ENCODE measurements at regions not wholly inside any gene's neighbourhood (a gene's known extent, or its start where the extent isn't known, plus 50 kb on each side); places are given as distances from the start of the nearest gene placed in this dataset.
"Not testable (repeated sequence)": the region's sequence is repeated elsewhere in the genome, so short reads cannot be mapped to it uniquely, and the experiment has no call there.

DNA sequence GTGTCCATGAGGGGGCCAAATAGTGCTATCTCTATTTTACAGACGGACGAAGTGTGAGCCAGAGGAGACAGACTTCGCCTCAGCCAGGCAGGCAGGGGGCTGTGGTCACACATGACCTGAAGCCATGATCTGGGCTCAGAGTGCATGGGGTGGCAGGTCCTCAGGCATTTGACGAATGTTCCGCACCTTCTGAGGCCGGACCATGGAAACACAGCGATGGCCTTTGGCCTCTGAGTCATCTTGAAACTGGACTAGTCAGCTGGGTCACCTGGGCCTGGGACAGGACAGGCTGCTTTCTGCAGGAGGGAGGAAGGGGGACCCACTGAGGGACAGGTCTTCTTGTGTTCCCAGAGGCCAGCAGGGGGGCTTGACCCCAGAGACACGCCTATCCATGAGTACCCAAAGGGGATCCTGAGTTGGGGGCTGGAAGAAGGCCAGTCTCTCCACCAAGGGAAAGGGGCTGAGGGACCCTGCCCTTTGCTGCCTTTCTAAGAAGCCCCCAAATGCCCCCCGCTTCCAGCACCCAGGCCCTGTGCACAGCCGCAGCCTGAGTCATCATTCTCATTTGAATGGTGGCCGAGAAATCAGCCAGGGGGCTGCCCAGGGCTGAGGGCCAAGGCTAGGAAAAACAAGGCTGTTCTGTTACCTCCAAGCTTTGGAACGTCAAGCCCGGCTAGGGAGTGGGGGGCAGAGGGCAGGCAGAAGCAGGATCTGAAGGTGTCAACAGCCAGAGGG lies 142.9 kb downstream of the GTF2IRD2B start:
- POLR2A ChIA-PET; H3K36me3 ChIP-seq (ENCODE audit: control insufficient read depth, insufficient read depth, low read length); H3K4me1 ChIP-seq (ENCODE audit: control insufficient read depth, insufficient read depth, low read length); BruUV-seq (replicated peaks); H3K9me3 ChIP-seq (ENCODE audit: control insufficient read depth, insufficient read depth, low read depth, low read length); in situ Hi-C loops (cut with HindIII; ENCODE audit: low pct_unique_long_range_greater_than_20kb, low sequenced_read_pairs); H3K27me3 ChIP-seq (ENCODE audit: control insufficient read depth, insufficient read depth, low read length); intact Hi-C loops (cut with micrococcal nuclease; ENCODE audit: unreplicated experiment); H3K27ac ChIP-seq (ENCODE audit: low read length); DNase-seq (ENCODE audit: low read depth, low spot score); H3K4me3 ChIP-seq (ENCODE audit: low read depth in 2 of 2, low read length in 2 of 2); CTCF ChIA-PET: not testable (repeated sequence)
- peak; percentile 33 for ATAC-seq

DNA sequence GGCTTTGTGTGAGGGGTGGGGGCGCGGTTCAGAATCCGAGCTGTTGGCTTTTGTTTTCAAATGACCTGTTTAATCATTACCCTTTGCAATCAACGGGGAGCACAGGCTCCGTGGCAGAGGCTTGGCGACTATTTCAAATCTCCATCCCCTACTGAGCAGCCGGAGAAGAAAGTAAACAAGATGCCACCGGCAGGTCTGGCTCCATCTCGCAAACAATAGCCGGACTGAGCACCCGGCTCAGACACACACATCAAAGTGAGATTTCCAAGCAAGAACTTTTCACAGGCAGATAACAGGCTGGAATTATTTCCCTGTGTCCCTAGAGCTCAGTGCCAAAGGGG lies 143.4 kb downstream of the GTF2IRD2B start:
- H3K27me3 ChIP-seq (ENCODE audit: control insufficient read depth, insufficient read depth, low read length); H3K9me3 ChIP-seq (ENCODE audit: control insufficient read depth, insufficient read depth, low read depth, low read length); DNase-seq (ENCODE audit: low read depth, low spot score); H3K36me3 ChIP-seq (ENCODE audit: control insufficient read depth, insufficient read depth, low read length); CTCF ChIA-PET; in situ Hi-C loops (cut with HindIII; ENCODE audit: low pct_unique_long_range_greater_than_20kb, low sequenced_read_pairs); POLR2A ChIA-PET; H3K27ac ChIP-seq (ENCODE audit: low read length); H3K4me3 ChIP-seq (ENCODE audit: low read depth in 2 of 2, low read length in 2 of 2); H3K4me1 ChIP-seq (ENCODE audit: control insufficient read depth, insufficient read depth, low read length); intact Hi-C loops (cut with micrococcal nuclease; ENCODE audit: unreplicated experiment): not testable (repeated sequence)
- BruUV-seq (replicated peaks) = TSS peak; percentile 97
- ATAC-seq = peak; percentile 40

DNA sequence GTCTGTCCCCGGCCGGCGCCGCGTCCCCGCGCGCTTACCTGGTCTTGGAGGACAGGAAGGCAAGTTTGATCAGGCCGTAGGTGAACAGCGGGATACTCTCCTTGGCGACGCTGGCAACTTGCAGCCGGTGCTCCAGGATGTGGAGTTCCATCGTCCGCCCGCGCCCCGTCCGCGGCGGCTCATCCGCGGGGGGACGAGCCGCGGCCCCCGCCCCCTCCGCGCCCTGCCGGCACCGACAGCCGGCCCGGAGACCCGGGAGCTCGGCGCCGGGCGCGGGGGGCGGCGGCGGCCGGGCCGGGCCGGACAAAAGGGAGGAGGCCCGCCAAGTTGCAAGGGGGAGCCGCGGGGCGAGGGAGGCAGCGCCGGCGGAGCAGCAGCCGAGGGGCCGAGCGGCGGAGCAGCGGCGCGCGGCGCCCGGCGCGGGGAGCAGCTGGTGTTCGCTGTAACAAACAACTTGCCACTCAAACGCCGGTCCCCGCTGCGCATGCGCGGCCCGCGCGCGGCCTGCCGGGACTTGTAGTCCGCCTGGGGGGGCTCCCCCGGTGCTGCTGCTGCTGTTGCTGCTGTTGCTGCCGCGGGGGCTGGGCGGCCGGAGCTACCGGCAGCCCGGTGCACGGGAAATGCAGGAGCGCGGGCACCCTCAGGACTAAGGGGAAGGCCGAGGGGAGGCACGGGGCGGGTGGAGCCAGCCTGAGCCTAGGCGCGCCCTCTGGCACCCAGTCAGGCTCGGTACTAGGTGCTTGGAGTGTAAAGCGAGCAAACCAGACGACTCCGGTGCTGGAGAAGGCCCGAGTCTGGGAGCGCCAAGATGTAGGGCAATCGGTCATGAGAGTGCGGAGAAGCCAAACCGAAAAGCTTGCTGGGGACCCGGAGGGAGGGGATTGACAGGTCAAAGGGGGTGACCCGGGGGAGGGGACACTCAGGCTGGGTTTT lies 145.1 kb downstream of the GTF2IRD2B start:
- peak; percentile 88 for ATAC-seq
- in situ Hi-C loops (cut with HindIII; ENCODE audit: low pct_unique_long_range_greater_than_20kb, low sequenced_read_pairs); CTCF ChIA-PET; H3K27me3 ChIP-seq (ENCODE audit: control insufficient read depth, insufficient read depth, low read length); H3K4me1 ChIP-seq (ENCODE audit: control insufficient read depth, insufficient read depth, low read length); H3K9me3 ChIP-seq (ENCODE audit: control insufficient read depth, insufficient read depth, low read depth, low read length); H3K36me3 ChIP-seq (ENCODE audit: control insufficient read depth, insufficient read depth, low read length); intact Hi-C loops (cut with micrococcal nuclease; ENCODE audit: unreplicated experiment); DNase-seq (ENCODE audit: low read depth, low spot score); BruUV-seq (replicated peaks); H3K4me3 ChIP-seq (ENCODE audit: low read depth in 2 of 2, low read length in 2 of 2); H3K27ac ChIP-seq (ENCODE audit: low read length); POLR2A ChIA-PET: not testable (repeated sequence)

DNA sequence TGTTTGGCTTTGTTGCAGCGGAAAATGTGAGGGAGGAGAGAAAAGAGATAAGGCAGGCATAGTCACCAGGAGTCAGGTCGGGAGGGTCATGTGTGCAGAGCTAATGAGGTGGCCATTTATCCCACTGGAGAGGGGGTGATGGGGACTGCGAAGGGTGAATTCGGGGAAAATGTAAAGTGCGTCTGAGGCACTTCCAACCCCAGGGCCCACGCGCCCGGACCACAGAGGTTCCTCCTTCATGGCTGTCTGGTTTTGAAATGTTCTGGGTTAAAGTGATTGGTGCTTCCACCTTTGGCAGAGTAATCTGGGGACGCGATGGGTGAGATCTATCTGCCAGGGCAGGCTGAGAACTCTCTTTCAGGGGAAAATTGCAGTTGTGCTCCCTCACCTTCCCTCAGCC lies 145.9 kb downstream of the GTF2IRD2B start:
- H3K27ac ChIP-seq (ENCODE audit: low read length); H3K4me3 ChIP-seq (ENCODE audit: low read depth in 2 of 2, low read length in 2 of 2); H3K9me3 ChIP-seq (ENCODE audit: control insufficient read depth, insufficient read depth, low read depth, low read length); in situ Hi-C loops (cut with HindIII; ENCODE audit: low pct_unique_long_range_greater_than_20kb, low sequenced_read_pairs); H3K27me3 ChIP-seq (ENCODE audit: control insufficient read depth, insufficient read depth, low read length); POLR2A ChIA-PET; H3K36me3 ChIP-seq (ENCODE audit: control insufficient read depth, insufficient read depth, low read length); H3K4me1 ChIP-seq (ENCODE audit: control insufficient read depth, insufficient read depth, low read length); CTCF ChIA-PET; ATAC-seq; BruUV-seq (replicated peaks); intact Hi-C loops (cut with micrococcal nuclease; ENCODE audit: unreplicated experiment); DNase-seq (ENCODE audit: low read depth, low spot score): not testable (repeated sequence)

DNA sequence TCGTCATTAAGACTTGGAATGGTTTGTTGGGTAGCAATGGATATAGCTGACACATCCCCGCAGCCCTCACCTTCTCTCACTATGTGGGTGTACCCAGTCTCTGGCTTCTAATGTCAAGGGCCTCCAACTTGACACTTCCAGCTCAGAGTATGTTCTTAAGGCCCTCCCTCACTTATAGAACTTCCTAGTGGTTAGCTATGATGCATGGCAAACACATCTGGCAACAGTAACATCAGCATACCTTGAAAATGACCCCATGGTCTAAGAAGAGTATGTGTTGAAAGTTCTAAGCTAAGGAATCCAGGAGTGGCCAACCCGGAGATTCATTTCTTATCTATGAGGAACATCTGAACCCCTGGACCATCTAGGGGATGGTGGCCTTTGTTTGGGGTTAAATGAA lies 151.2 kb downstream of the GTF2IRD2B start:
- ATAC-seq; H3K27me3 ChIP-seq (ENCODE audit: control insufficient read depth, insufficient read depth, low read length); BruUV-seq (replicated peaks); H3K4me1 ChIP-seq (ENCODE audit: control insufficient read depth, insufficient read depth, low read length); in situ Hi-C loops (cut with HindIII; ENCODE audit: low pct_unique_long_range_greater_than_20kb, low sequenced_read_pairs); POLR2A ChIA-PET; H3K9me3 ChIP-seq (ENCODE audit: control insufficient read depth, insufficient read depth, low read depth, low read length); H3K4me3 ChIP-seq (ENCODE audit: low read depth in 2 of 2, low read length in 2 of 2); DNase-seq (ENCODE audit: low read depth, low spot score); H3K36me3 ChIP-seq (ENCODE audit: control insufficient read depth, insufficient read depth, low read length); CTCF ChIA-PET; H3K27ac ChIP-seq (ENCODE audit: low read length); intact Hi-C loops (cut with micrococcal nuclease; ENCODE audit: unreplicated experiment): not testable (repeated sequence)

DNA sequence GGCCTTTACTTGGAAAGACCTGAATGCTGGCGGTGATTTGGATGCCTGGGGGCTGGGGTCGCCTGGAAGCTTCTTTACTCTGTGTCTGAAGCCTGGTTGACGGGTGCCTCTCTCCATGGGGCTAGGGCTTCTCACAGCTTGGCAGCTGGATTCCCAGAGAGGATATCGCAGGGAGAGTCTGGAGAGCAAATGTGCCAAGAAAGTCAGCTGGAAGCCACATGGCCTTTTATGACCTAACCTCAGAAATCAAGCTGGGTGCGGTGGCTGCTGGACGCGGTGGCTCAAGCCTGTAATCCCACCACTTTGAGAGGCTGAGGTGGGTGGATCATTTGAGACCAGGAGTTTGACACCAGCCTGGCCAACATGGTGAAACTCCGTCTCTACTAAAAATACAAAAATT lies 147.2 kb upstream of the TRIM73 start:
- H3K4me3 ChIP-seq (ENCODE audit: low read depth in 2 of 2, low read length in 2 of 2); intact Hi-C loops (cut with micrococcal nuclease; ENCODE audit: unreplicated experiment); H3K4me1 ChIP-seq (ENCODE audit: control insufficient read depth, insufficient read depth, low read length); BruUV-seq (replicated peaks); H3K27ac ChIP-seq (ENCODE audit: low read length); H3K27me3 ChIP-seq (ENCODE audit: control insufficient read depth, insufficient read depth, low read length); POLR2A ChIA-PET; H3K36me3 ChIP-seq (ENCODE audit: control insufficient read depth, insufficient read depth, low read length); ATAC-seq; CTCF ChIA-PET; DNase-seq (ENCODE audit: low read depth, low spot score); H3K9me3 ChIP-seq (ENCODE audit: control insufficient read depth, insufficient read depth, low read depth, low read length); in situ Hi-C loops (cut with HindIII; ENCODE audit: low pct_unique_long_range_greater_than_20kb, low sequenced_read_pairs): not testable (repeated sequence)

DNA sequence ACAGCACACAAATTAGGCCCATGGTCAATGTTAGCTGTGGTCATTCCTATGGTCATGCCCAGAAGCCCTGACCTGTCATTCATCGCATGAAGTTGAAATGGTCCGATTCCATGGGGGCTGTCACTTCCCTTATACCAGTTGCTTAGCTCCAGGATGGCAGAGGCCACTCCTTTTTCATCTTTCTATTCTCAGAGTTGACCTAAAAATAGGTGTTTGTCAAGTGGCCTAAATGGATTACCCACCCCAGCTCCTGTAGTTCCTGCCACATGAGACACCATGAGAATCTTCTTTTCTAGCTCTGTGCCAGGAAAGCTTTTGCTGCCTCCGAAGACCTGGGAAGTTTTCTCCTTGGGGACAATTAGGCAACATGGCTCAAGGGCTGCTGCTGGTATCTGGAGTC lies 141.2 kb upstream of the TRIM73 start:
- in situ Hi-C loops (cut with HindIII; ENCODE audit: low pct_unique_long_range_greater_than_20kb, low sequenced_read_pairs); H3K36me3 ChIP-seq (ENCODE audit: control insufficient read depth, insufficient read depth, low read length); H3K4me1 ChIP-seq (ENCODE audit: control insufficient read depth, insufficient read depth, low read length); CTCF ChIA-PET; BruUV-seq (replicated peaks); intact Hi-C loops (cut with micrococcal nuclease; ENCODE audit: unreplicated experiment); H3K4me3 ChIP-seq (ENCODE audit: low read depth in 2 of 2, low read length in 2 of 2); H3K27ac ChIP-seq (ENCODE audit: low read length); POLR2A ChIA-PET; H3K9me3 ChIP-seq (ENCODE audit: control insufficient read depth, insufficient read depth, low read depth, low read length); ATAC-seq; DNase-seq (ENCODE audit: low read depth, low spot score); H3K27me3 ChIP-seq (ENCODE audit: control insufficient read depth, insufficient read depth, low read length): not testable (repeated sequence)
